ENCODE measurements at regions not wholly inside any gene's neighbourhood (a gene's known extent, or its start where the extent isn't known, plus 50 kb on each side); places are given as distances from the start of the nearest gene placed in this dataset.

- TF ChIP-seq CTCF (IDR thresholded peaks at IDR 0.05) (no peak), POLR2A (IDR thresholded peaks at IDR 0.05) (no peak)
These were observed 177.7 kb upstream of the IRS2 start for GRCh38 chr13:109963960-109964563.

Measured in lower leg skin (tissue), 3 donors.